Adrenal gland (tissue), 9 donors: ENCODE measurements at regions not wholly inside any gene's neighbourhood (a gene's known extent, or its start where the extent isn't known, plus 50 kb on each side); places are given as distances from the start of the nearest gene placed in this dataset.

Experiments used
- DNase-seq, 7 donors: peaks; one replicate each; pipeline ENCODE4 v3.0.0-alpha.2; 2019 to 2020
- H3K27ac ChIP-seq, 5 donors: fragments of 200-600 bp; sonication (generic) in 4 of 5; 1 replicate in 3 of 5; 2 replicates in 2 of 5; pipeline versions ENCODE4 v1.5.1 to v1.8.0; 2016 to 2020; ENCODE audit warnings: mild to moderate bottlenecking in 1 of 5
- H3K27me3 ChIP-seq: fragments of 200-600 bp; 2 replicates; pipeline ENCODE4 v1.8.0; 2021
- H3K36me3 ChIP-seq, 2 donors: fragments of 200-600 bp; replicated peaks in 1 of 2; 1 replicate in 1 of 2; 2 replicates in 1 of 2; pipeline versions ENCODE4 v1.5.1 to v1.8.0; 2018 to 2022
- H3K4me1 ChIP-seq, 2 donors: fragments of 200-600 bp; replicated peaks in 1 of 2; 1 replicate in 1 of 2; 2 replicates in 1 of 2; pipeline versions ENCODE4 v1.5.1 to v1.8.0; 2018 to 2021
- H3K4me3 ChIP-seq, 4 donors: fragments of 200-600 bp; sonication (generic) in 3 of 4; one replicate each; pipeline ENCODE4 v1.5.1; 2016 to 2018
- H3K9me3 ChIP-seq, 3 donors: fragments of 200-600 bp; sonication (generic) in 1 of 3; replicated peaks in 1 of 3; 1 replicate in 2 of 3; 2 replicates in 1 of 3; pipeline versions ENCODE4 v1.5.1 to v1.8.0; 2016 to 2021
- CTCF ChIP-seq, 6 experiments: fragments of 450-650 bp in 4 of 6; fragments of 200-600 bp in 2 of 6; sonication (generic) in 1 of 6; IDR thresholded peaks; 1 replicate in 5 of 6; 2 replicates in 1 of 6; pipeline versions ENCODE4 v1.5.1 to v1.8.0; 2016 to 2021; ENCODE audit warnings: antibody characterized with exemption in 6 of 6, mild to moderate bottlenecking in 2 of 6, moderate library complexity in 1 of 6
- POLR2A ChIP-seq, 2 donors: fragments of 450-650 bp; IDR thresholded peaks; one replicate each; pipeline ENCODE4 v1.6.1; 2017; ENCODE audit warnings: antibody characterized with exemption in 2 of 2, mild to moderate bottlenecking in 2 of 2, moderate library complexity in 1 of 2
- WGBS, 4 donors: extraction: QIAGEN DNeasy Blood & Tissue Kit in 2 of 4; methylation state at CpG; one replicate each; pipeline versions ENCODE4 v1.1.5 to v1.1.7; 2013 to 2017; 5-methylcytosine and 5-hydroxymethylcytosine counted together
- intact Hi-C, 2 donors: fragments of 100-400 bp; cut with DNase I; formaldehyde crosslinking; loops; one replicate each; pipeline versions ENCODE4 v1.14.1 to v1.15.0; 2022 to 2023
- donor health status: healthy with polysubstance abuse.
- donor health status: Bipolar disorder and iron deficiency.
- donor health status: DM: yes; HTN: yes; CAD: no.
- donor health status: DM: no; HTN: no; CAD: no.
- donor health status: DM: no; HTN: no; CAD: no.

GRCh38 chr3:135806317-135806716, 159.2 kb upstream of the PPP2R3A start:
- no peak overlapping the region for H3K4me3 ChIP-seq
- H3K36me3 ChIP-seq: no peaks in the 10 kb centered on the region
- intact Hi-C loops: no loop called here
- no peak for DNase-seq
- peaks cover 10% of the 10 kb centered on the region for H3K27me3 ChIP-seq
- WGBS, 4 donors: 63 to 68% (median 66%) methylated on average over 4 of the region's 4 CpGs
- H3K4me1 ChIP-seq: peaks cover 0 to 3% of the 10 kb centered on the region in 2 donors
- TF ChIP-seq CTCF (IDR thresholded peaks at IDR 0.05) (no peak), POLR2A (IDR thresholded peaks at IDR 0.05) (no peak)
- no peak overlapping the region for H3K27ac ChIP-seq
- no peaks in the 10 kb centered on the region for H3K9me3 ChIP-seq

DNA sequence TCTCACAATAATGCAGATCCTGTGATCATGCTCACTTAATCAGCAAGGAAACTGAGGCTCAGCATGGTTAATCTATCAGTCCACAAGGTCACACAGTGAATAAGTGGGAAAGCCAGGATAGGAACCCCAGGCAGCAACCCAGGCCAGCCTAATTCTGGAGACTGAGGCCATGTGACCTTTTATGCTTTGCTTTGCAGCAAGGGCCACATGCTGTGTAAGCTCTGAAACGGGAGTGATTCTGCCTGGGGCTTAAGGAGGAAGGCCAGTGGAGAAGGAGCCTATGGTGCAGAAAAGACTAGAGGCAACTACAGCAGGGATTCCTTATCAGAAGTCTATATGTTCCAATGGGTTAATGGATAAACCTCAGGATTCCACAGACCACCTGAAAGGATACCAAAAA, 157.6 kb upstream of the PPP2R3A start:
- intact Hi-C loops: no loop called here
- no peaks in the 10 kb centered on the region for H3K9me3 ChIP-seq
- H3K27ac ChIP-seq: no peak overlapping the region
- no peaks in the 10 kb centered on the region for H3K36me3 ChIP-seq
- TF ChIP-seq CTCF (IDR thresholded peaks at IDR 0.05) (no peak), POLR2A (IDR thresholded peaks at IDR 0.05) (no peak)
- no peak for DNase-seq
- no peak overlapping the region for H3K4me3 ChIP-seq
- H3K4me1 ChIP-seq: peaks cover 0 to 3% of the 10 kb centered on the region in 2 donors
- H3K27me3 ChIP-seq: peaks cover 10% of the 10 kb centered on the region
- 34 to 50% (median 38%) methylated on average over 1 of the region's 1 CpG for WGBS, 4 donors

GRCh38 chr3:135809021-135809634, 156.4 kb upstream of the PPP2R3A start:
- Histone ChIP-seq H3K9me3 (no peaks in the 10 kb centered on the region), H3K4me3 (no peak overlapping the region), H3K4me1 (peaks cover 0 to 3% of the 10 kb centered on the region in 2 donors), H3K36me3 (no peaks in the 10 kb centered on the region), H3K27me3 (peaks cover 10% of the 10 kb centered on the region), H3K27ac (no peak overlapping the region)
- no peak for DNase-seq
- TF ChIP-seq POLR2A (IDR thresholded peaks at IDR 0.05) (no peak), CTCF (IDR thresholded peaks at IDR 0.05) (no peak)
- 52 to 75% (median 55%) methylated on average over 4 of the region's 4 CpGs for WGBS, 4 donors
- intact Hi-C loops: no loop called here

GRCh38 chr3:135811651-135812050, 153.9 kb upstream of the PPP2R3A start:
- TF ChIP-seq CTCF (IDR thresholded peaks at IDR 0.05) (no peak), POLR2A (IDR thresholded peaks at IDR 0.05) (no peak)
- DNase-seq: no peak
- no peaks in the 10 kb centered on the region for H3K9me3 ChIP-seq

More at GRCh38 chr3:135811651-135812050, 153.9 kb upstream of the PPP2R3A start:
- Histone ChIP-seq H3K4me3 (no peak overlapping the region), H3K27me3 (peaks cover 10% of the 10 kb centered on the region), H3K27ac (no peak overlapping the region), H3K36me3 (no peaks in the 10 kb centered on the region), H3K4me1 (no peaks in the 10 kb centered on the region)
- intact Hi-C loops: no loop called here
- WGBS, 4 donors: 58 to 66% (median 64%) methylated on average over 7 to 8 of the region's 8 CpGs
